ENCODE measurements at regions not wholly inside any gene's neighbourhood (a gene's known extent, or its start where the extent isn't known, plus 50 kb on each side); places are given as distances from the start of the nearest gene placed in this dataset.

GRCh38 chr15:38036790-38037338, 102.4 kb downstream of the TMCO5A start:
- H2BK120ac ChIP-seq (ENCODE audit: low read depth, low read length) = no peak overlapping the region; the same call in 1 of the 2 replicates
- H3K14ac ChIP-seq (replicated peaks; ENCODE audit: low read depth, low read length) = 0 out of 2 replicates have a peak overlapping the region, but pooled peaks have one; percentile 48
- H3K27ac ChIP-seq (ENCODE audit: insufficient read depth, low read length) = no peak overlapping the region
- peaks cover 3% of the 10 kb centered on the region for H3K9me1 ChIP-seq (ENCODE audit: insufficient read depth, low read length)
- ChIA-PET POLR2A (ENCODE audit: unreplicated experiment) (no interaction called here), CTCF (no interaction called here)
- peak overlapping the region; percentile 54; the same call in 1 of the 2 replicates for H3K18ac ChIP-seq (ENCODE audit: low read depth, low read length)
- no peak for TF ChIP-seq ELK1 (IDR thresholded peaks at IDR 0.05; ENCODE audit: borderline replicate concordance, low read depth, low read length)
- TF ChIP-seq CHD1 (IDR thresholded peaks at IDR 0.05; ENCODE audit: low read depth, low read length) = no peak
- no peak for TF ChIP-seq MAZ (IDR thresholded peaks at IDR 0.05; ENCODE audit: borderline replicate concordance, low read depth, low read length)
- TF ChIP-seq FOS (IDR thresholded peaks at IDR 0.05; ENCODE audit: low read depth, low read length) = no peak
- TF ChIP-seq SMC3 (IDR thresholded peaks at IDR 0.05; ENCODE audit: low read depth, low read length) = no peak
- no peak for TF ChIP-seq CEBPB (IDR thresholded peaks at IDR 0.05; ENCODE audit: low read depth, low read length)
- TF ChIP-seq POLR2A (IDR thresholded peaks at IDR 0.05; ENCODE audit: low read depth, low read length) = no peak
- no peak for TF ChIP-seq CTCF (conservative IDR thresholded peaks at IDR 0.05; ENCODE audit: low read depth, low read length)
- TF ChIP-seq RFX5 (IDR thresholded peaks at IDR 0.05; ENCODE audit: low read depth, low read length) = no peak
- TF ChIP-seq MAFK (IDR thresholded peaks at IDR 0.05; ENCODE audit: low read depth, low read length) = no peak
- TF ChIP-seq RAD21 (IDR thresholded peaks at IDR 0.05; ENCODE audit: low read length) = no peak
- no peak for TF ChIP-seq NFE2L2 (IDR thresholded peaks at IDR 0.05; ENCODE audit: low read depth, low read length)
- no peak for TF ChIP-seq MXI1 (IDR thresholded peaks at IDR 0.05; ENCODE audit: borderline replicate concordance, low read depth, low read length)
- no peak for TF ChIP-seq BHLHE40 (IDR thresholded peaks at IDR 0.05; ENCODE audit: low read depth, low read length)
- DNase-seq (no peak), ATAC-seq (ENCODE audit: low read depth) (no peak)
- WGBS, 2 experiments (ENCODE audit: extremely low coverage in 2 of 2, insufficient read length in 1 of 2) = no CpG with 5 or more reads among the region's 3 CpGs
- no peak overlapping the region for H3K4me3 ChIP-seq (ENCODE audit: insufficient read depth, low read depth, low read length)
- no peak overlapping the region for H3K4me2 ChIP-seq (ENCODE audit: low read depth, low read length)
- H3K9me3 ChIP-seq (ENCODE audit: control insufficient read depth, insufficient read depth, low read length) = no peaks in the 10 kb centered on the region
- intact Hi-C loops (cut with micrococcal nuclease) (no loop called here), dilution Hi-C loops (cut with HindIII; ENCODE audit: low sequenced_read_pairs, unreplicated experiment) (no loop called here), in situ Hi-C loops (cut with MboI; ENCODE audit: low sequenced_read_pairs) (no loop called here)
- no peak overlapping the region for H2AK9ac ChIP-seq (replicated peaks; ENCODE audit: low read depth, low read length, poor library complexity)
- no peak overlapping the region for H3K56ac ChIP-seq (ENCODE audit: extremely low read depth, insufficient read depth, low read length)
- peaks cover 5% of the 10 kb centered on the region for H3K4me1 ChIP-seq (ENCODE audit: control insufficient read depth, insufficient read depth, low read length)
- no peak overlapping the region for H4K5ac ChIP-seq (ENCODE audit: low read depth, low read length)
- H2BK15ac ChIP-seq (ENCODE audit: low read depth, low read length) = no peak overlapping the region; the same call in 2 of the 3 replicates
- H2BK5ac ChIP-seq (ENCODE audit: low read depth, low read length, poor library complexity, severe bottlenecking) = no peak overlapping the region
- no peak overlapping the region for H3K9ac ChIP-seq (ENCODE audit: low read depth, low read length)
- H2BK20ac ChIP-seq (ENCODE audit: low read depth, low read length) = no peak overlapping the region
- no peaks in the 10 kb centered on the region for H3K27me3 ChIP-seq (ENCODE audit: control insufficient read depth, insufficient read depth, low read length)
- H2AFZ ChIP-seq (replicated peaks; ENCODE audit: low read length, poor library complexity) = no peak overlapping the region
- no peaks in the 10 kb centered on the region for H4K20me1 ChIP-seq (ENCODE audit: insufficient read depth, low read length)
- no peaks in the 10 kb centered on the region for H3K36me3 ChIP-seq (ENCODE audit: control insufficient read depth, insufficient read depth, low read length)
- H4K91ac ChIP-seq (ENCODE audit: insufficient read depth, low read depth, low read length) = no peak overlapping the region
- no peak overlapping the region for H3K23ac ChIP-seq (ENCODE audit: low read depth, low read length)
- H4K8ac ChIP-seq (ENCODE audit: low read depth in 2 of 2, low read length in 2 of 2) = no peak overlapping the region
- no peaks in the 10 kb centered on the region for H3K79me1 ChIP-seq (ENCODE audit: low read depth in 1 of 2, low read length in 2 of 2)
- H2AK5ac ChIP-seq (ENCODE audit: low read depth, low read length) = peak overlapping the region; percentile 17; the same call in 1 of the 2 replicates
- no TSS peak for BruUV-seq (replicated peaks)
- peak overlapping the region; percentile 2; the same call in 1 of the 2 replicates for H3K4ac ChIP-seq (ENCODE audit: low read depth, low read length)

Measured in IMR-90 (cell line).